GM23338 (cell line): ENCODE measurements at regions not wholly inside any gene's neighbourhood (a gene's known extent, or its start where the extent isn't known, plus 50 kb on each side); places are given as distances from the start of the nearest gene placed in this dataset.

Experiments used
- CTCF ChIP-seq, 2 experiments: fragments of 200-600 bp in 1 of 2; sonication (generic) in 1 of 2; conservative IDR thresholded peaks; 2 replicates each; pipeline versions ENCODE4 v1.5.1 to v1.6.1; 2016 to 2017; ENCODE audit warnings: antibody characterized with exemption in 2 of 2, low read depth in 2 of 2, mild to moderate bottlenecking in 2 of 2, moderate library complexity in 1 of 2
- EZH2 ChIP-seq: fragments of 200-600 bp; sonication (generic); IDR thresholded peaks from one replicate; pipeline ENCODE4 v1.8.0; 2017; ENCODE audit warnings: antibody characterized with exemption, mild to moderate bottlenecking, low read depth; ENCODE audit not compliant: unreplicated experiment
- POLR2AphosphoS5 ChIP-seq: IDR thresholded peaks from 2 replicates; pipeline ENCODE4 v1.6.1; 2016; ENCODE audit warnings: antibody characterized with exemption, low read depth
- REST ChIP-seq: IDR thresholded peaks from one replicate; pipeline ENCODE4 v1.6.1; 2018; ENCODE audit warnings: antibody characterized with exemption; ENCODE audit not compliant: unreplicated experiment

- no peak for TF ChIP-seq CTCF (conservative IDR thresholded peaks at IDR 0.05; ENCODE audit: low read depth in 2 of 2)
- no peak for TF ChIP-seq POLR2AphosphoS5
- TF ChIP-seq REST, result no peak
- no peak for TF ChIP-seq EZH2
Observed at GRCh38 chr20:59451641-59452040, 151.2 kb downstream of the EDN3 start.
